Neural progenitor cell (in vitro differentiated cells): ENCODE measurements at regions not wholly inside any gene's neighbourhood (a gene's known extent, or its start where the extent isn't known, plus 50 kb on each side); places are given as distances from the start of the nearest gene placed in this dataset.

Experiments used
- CTCF ChIP-seq: fragments of 200-600 bp; sonication (generic); IDR thresholded peaks from 2 replicates; pipeline ENCODE4 v1.5.1; 2017; ENCODE audit warnings: antibody characterized with exemption, mild to moderate bottlenecking
- EZH2 ChIP-seq: fragments of 200-600 bp; sonication (generic); IDR thresholded peaks from 2 replicates; pipeline ENCODE4 v1.6.1; 2017; ENCODE audit warnings: antibody characterized with exemption, mild to moderate bottlenecking, moderate library complexity
- EZH2phosphoT487 ChIP-seq: fragments of 200-600 bp; sonication (generic); IDR thresholded peaks from 2 replicates; pipeline ENCODE4 v1.6.1; 2017; ENCODE audit warnings: antibody characterized with exemption

- TF ChIP-seq CTCF (no peak), EZH2phosphoT487 (no peak), EZH2 (no peak)
These were observed 1720.2 kb upstream of the SEL1L start for GRCh38 chr14:83253870-83254269.
